ENCODE measurements at regions not wholly inside any gene's neighbourhood (a gene's known extent, or its start where the extent isn't known, plus 50 kb on each side); places are given as distances from the start of the nearest gene placed in this dataset.

DNA sequence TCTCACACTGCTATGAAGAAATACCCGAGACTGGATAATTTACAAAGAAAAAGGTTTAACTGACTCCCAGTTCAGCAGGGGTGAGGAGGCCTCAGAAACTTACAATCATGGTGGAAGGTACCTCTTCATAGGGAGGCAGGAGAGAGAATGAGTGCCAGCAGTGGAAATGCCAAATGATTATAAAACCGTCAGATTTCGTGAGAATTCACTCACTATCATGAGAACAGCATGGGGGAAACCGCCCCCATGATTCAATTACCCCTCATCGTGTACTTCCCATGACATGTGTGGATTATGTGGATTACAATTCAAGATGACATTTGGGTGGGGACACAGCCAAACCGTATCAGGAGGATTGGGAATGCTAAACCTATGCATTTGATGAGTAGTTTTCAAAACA lies 380.3 kb upstream of the SPHKAP start:
- no peak overlapping the region for H3K4me3 ChIP-seq (replicated peaks in 1 of 3; ENCODE audit: low read depth in 2 of 3, low read length in 3 of 3)
- no peak for DNase-seq
- H3K4me3 Mint-ChIP-seq, result no peak overlapping the region
- TF ChIP-seq, protein P1, sequence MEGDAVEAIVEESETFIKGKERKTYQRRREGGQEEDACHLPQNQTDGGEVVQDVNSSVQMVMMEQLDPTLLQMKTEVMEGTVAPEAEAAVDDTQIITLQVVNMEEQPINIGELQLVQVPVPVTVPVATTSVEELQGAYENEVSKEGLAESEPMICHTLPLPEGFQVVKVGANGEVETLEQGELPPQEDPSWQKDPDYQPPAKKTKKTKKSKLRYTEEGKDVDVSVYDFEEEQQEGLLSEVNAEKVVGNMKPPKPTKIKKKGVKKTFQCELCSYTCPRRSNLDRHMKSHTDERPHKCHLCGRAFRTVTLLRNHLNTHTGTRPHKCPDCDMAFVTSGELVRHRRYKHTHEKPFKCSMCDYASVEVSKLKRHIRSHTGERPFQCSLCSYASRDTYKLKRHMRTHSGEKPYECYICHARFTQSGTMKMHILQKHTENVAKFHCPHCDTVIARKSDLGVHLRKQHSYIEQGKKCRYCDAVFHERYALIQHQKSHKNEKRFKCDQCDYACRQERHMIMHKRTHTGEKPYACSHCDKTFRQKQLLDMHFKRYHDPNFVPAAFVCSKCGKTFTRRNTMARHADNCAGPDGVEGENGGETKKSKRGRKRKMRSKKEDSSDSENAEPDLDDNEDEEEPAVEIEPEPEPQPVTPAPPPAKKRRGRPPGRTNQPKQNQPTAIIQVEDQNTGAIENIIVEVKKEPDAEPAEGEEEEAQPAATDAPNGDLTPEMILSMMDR (IDR thresholded peaks at IDR 0.05), result no peak
- H3K27me3 Mint-ChIP-seq (ENCODE audit: low read depth in 3 of 3), result no peaks in the 10 kb centered on the region
- H3K36me3 ChIP-seq (replicated peaks in 1 of 2; ENCODE audit: control insufficient read depth in 1 of 2, insufficient read depth in 2 of 2, low read length in 2 of 2), result no peaks in the 10 kb centered on the region
- no peaks in the 10 kb centered on the region for H3K36me3 Mint-ChIP-seq
- peaks cover 4 to 16% (median 5%) of the 10 kb centered on the region in 7 donors for H3K9me3 Mint-ChIP-seq
- H3K4me2 ChIP-seq (replicated peaks; ENCODE audit: extremely low read depth, low read length, poor library complexity, severe bottlenecking), result no peak overlapping the region
- no peaks in the 10 kb centered on the region for H3K4me1 ChIP-seq (ENCODE audit: control insufficient read depth in 1 of 2, insufficient read depth in 2 of 2, low read length in 2 of 2)
- H3K27me3 ChIP-seq (ENCODE audit: control insufficient read depth in 2 of 2, insufficient read depth in 2 of 2, low read length in 2 of 2), result no peaks in the 10 kb centered on the region
- no peaks in the 10 kb centered on the region for H3K4me1 Mint-ChIP-seq
- H2AFZ ChIP-seq (ENCODE audit: insufficient read depth, low read depth, low read length, poor library complexity, severe bottlenecking), result no peak overlapping the region
- WGBS (ENCODE audit: insufficient coverage), result no CpG with 5 or more reads among the region's 6 CpGs
- H4K20me1 ChIP-seq (ENCODE audit: insufficient read depth, low read length), result no peaks in the 10 kb centered on the region
- peaks cover 6 to 7% of the 10 kb centered on the region in 2 donors for H3K9me3 ChIP-seq (replicated peaks in 1 of 2; ENCODE audit: control insufficient read depth in 1 of 2, insufficient read depth in 1 of 2, low read length in 2 of 2)
- H3K27ac Mint-ChIP-seq, result no peak overlapping the region
- intact Hi-C loops (cut with micrococcal nuclease), result no loop called here
- H3K79me2 ChIP-seq (ENCODE audit: insufficient read depth, low read length), result no peaks in the 10 kb centered on the region
- no peak overlapping the region for H3K27ac ChIP-seq (ENCODE audit: low read depth in 1 of 2, low read length in 2 of 2)
- no peak overlapping the region for H3K9ac ChIP-seq (ENCODE audit: insufficient read depth, low read length, poor library complexity, severe bottlenecking)

- Histone ChIP-seq H3K9me3 (replicated peaks in 1 of 2; ENCODE audit: control insufficient read depth in 1 of 2, insufficient read depth in 1 of 2, low read length in 2 of 2) (peaks cover 0 to 6% of the 10 kb centered on the region in 2 donors), H4K20me1 (ENCODE audit: insufficient read depth, low read length) (no peaks in the 10 kb centered on the region), H2AFZ (ENCODE audit: insufficient read depth, low read depth, low read length, poor library complexity, severe bottlenecking) (no peak overlapping the region), H3K27ac (ENCODE audit: low read depth in 1 of 2, low read length in 2 of 2) (no peak overlapping the region), H3K4me3 (replicated peaks in 1 of 3; ENCODE audit: low read depth in 2 of 3, low read length in 3 of 3) (no peak overlapping the region), H3K4me2 (replicated peaks; ENCODE audit: extremely low read depth, low read length, poor library complexity, severe bottlenecking) (no peak overlapping the region), H3K79me2 (ENCODE audit: insufficient read depth, low read length) (no peaks in the 10 kb centered on the region), H3K27me3 (ENCODE audit: control insufficient read depth in 2 of 2, insufficient read depth in 2 of 2, low read length in 2 of 2) (no peaks in the 10 kb centered on the region), H3K9ac (ENCODE audit: insufficient read depth, low read length, poor library complexity, severe bottlenecking) (no peak overlapping the region), H3K4me1 (ENCODE audit: control insufficient read depth in 1 of 2, insufficient read depth in 2 of 2, low read length in 2 of 2) (no peaks in the 10 kb centered on the region), H3K36me3 (replicated peaks in 1 of 2; ENCODE audit: control insufficient read depth in 1 of 2, insufficient read depth in 2 of 2, low read length in 2 of 2) (no peaks in the 10 kb centered on the region)
- H3K27ac Mint-ChIP-seq, result no peak overlapping the region
- peaks cover 0 to 12% (median 5%) of the 10 kb centered on the region in 7 donors for H3K9me3 Mint-ChIP-seq
- H3K36me3 Mint-ChIP-seq, result no peaks in the 10 kb centered on the region
- TF ChIP-seq, protein P1 (IDR thresholded peaks at IDR 0.05), result no peak
- DNase-seq, result no peak
- no peaks in the 10 kb centered on the region for H3K4me1 Mint-ChIP-seq
- intact Hi-C loops (cut with micrococcal nuclease), result no loop called here
- WGBS (ENCODE audit: insufficient coverage), result no CpG with 5 or more reads among the region's 3 CpGs
- no peaks in the 10 kb centered on the region for H3K27me3 Mint-ChIP-seq (ENCODE audit: low read depth in 3 of 3)
- H3K4me3 Mint-ChIP-seq, result no peak overlapping the region
Observed at GRCh38 chr2:228559774-228560415, 378.4 kb upstream of the SPHKAP start.

Measured in CD14-positive monocyte (primary cell).